GM19372 (cell line): ENCODE measurements at regions not wholly inside any gene's neighbourhood (a gene's known extent, or its start where the extent isn't known, plus 50 kb on each side); places are given as distances from the start of the nearest gene placed in this dataset.
"Not testable (repeated sequence)": the region's sequence is repeated elsewhere in the genome, so short reads cannot be mapped to it uniquely, and the experiment has no call there.

Experiments
- ATAC-seq: cut with Tn5 transposase; IDR thresholded peaks from one replicate; pipeline ENCODE4 v1.9.1; 2021; ENCODE audit warnings: mild to moderate bottlenecking, low read depth, moderate library complexity; ENCODE audit not compliant: unreplicated experiment

- ATAC-seq = peak; percentile 49
These were observed 361.0 kb downstream of the ADGRL2 start for GRCh38 chr1:82161700-82162141.

GRCh38 chr1:82160903-82161302 is 360.2 kb downstream of the ADGRL2 start:
- no peak for ATAC-seq

GRCh38 chr1:82160036-82160435 is 359.3 kb downstream of the ADGRL2 start:
- no peak for ATAC-seq

GRCh38 chr1:82158981-82159380 is 358.2 kb downstream of the ADGRL2 start:
- ATAC-seq = no peak

- no peak for ATAC-seq
These were observed 353.7 kb downstream of the ADGRL2 start for GRCh38 chr1:82154219-82154970.

GRCh38 chr1:82153752-82154151 is 353.0 kb downstream of the ADGRL2 start:
- no peak for ATAC-seq

GRCh38 chr1:82153272-82153629 is 352.5 kb downstream of the ADGRL2 start:
- ATAC-seq = no peak

- no peak for ATAC-seq
These were observed 351.9 kb downstream of the ADGRL2 start for GRCh38 chr1:82152356-82153271.

- no peak for ATAC-seq
These were observed 344.9 kb downstream of the ADGRL2 start for GRCh38 chr1:82145656-82146055.

- no peak for ATAC-seq
These were observed 342.5 kb downstream of the ADGRL2 start for GRCh38 chr1:82143108-82143833.

- no peak for ATAC-seq
These were observed 340.7 kb downstream of the ADGRL2 start for GRCh38 chr1:82141390-82141789.

GRCh38 chr1:82139751-82140468 is 339.2 kb downstream of the ADGRL2 start:
- ATAC-seq = no peak

GRCh38 chr1:82136351-82136750 is 335.6 kb downstream of the ADGRL2 start:
- ATAC-seq = not testable (repeated sequence)

GRCh38 chr1:82125866-82126265 is 325.1 kb downstream of the ADGRL2 start:
- ATAC-seq = no peak

- ATAC-seq = no peak
These were observed 324.4 kb downstream of the ADGRL2 start for GRCh38 chr1:82125119-82125518.

- no peak for ATAC-seq
These were observed 320.7 kb downstream of the ADGRL2 start for GRCh38 chr1:82121421-82121820.

- ATAC-seq = no peak
These were observed 315.4 kb downstream of the ADGRL2 start for GRCh38 chr1:82116105-82116504.

GRCh38 chr1:82114887-82115286 is 314.2 kb downstream of the ADGRL2 start:
- ATAC-seq = no peak

GRCh38 chr1:82110366-82111254 is 309.9 kb downstream of the ADGRL2 start:
- ATAC-seq = no peak
